ENCODE measurements at regions not wholly inside any gene's neighbourhood (a gene's known extent, or its start where the extent isn't known, plus 50 kb on each side); places are given as distances from the start of the nearest gene placed in this dataset.

DNA sequence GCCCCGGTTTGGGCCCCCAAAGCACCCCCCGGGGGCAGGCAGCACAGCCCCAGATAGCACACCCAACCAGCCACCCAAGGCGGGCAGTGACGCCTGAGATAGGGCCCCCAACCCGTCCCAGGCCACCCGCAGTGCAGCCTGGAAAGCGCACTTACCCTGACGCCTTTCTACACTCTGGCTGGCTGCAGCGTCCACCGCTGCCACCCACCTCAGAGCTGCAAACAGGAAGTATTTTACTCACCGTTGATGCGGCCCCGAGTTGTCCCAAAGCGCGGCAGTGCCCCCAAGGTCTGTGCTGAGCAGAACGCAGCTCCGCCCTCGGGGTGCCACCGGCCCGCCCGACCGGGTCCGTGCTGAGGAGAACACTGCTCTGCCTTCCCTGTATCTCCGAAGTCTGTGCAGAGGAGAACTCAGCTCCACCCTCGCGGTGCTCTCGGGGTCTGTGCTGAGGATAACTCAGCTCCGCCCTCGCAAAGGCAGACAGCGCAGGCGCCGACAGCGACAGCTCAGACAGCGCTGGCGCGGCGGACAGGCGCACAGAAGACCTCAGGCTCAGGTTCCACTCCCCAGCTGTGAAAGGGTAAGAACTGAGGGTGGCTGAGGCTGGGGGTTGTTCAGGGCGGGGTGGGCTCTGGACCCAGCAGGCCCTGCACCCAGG lies 786.9 kb downstream of the CDY1 start:
- Histone ChIP-seq H3K9me3 (no peaks in the 10 kb centered on the region), H3K27me3 (no peaks in the 10 kb centered on the region), H3K36me3 (no peaks in the 10 kb centered on the region), H3K27ac (no peak overlapping the region), H3K4me3 (no peak overlapping the region), H3K4me1 (no peaks in the 10 kb centered on the region)
- no peak for DNase-seq (ENCODE audit: low spot score in 2 of 2)
- WGBS: no CpG with 5 or more reads among the region's 39 CpGs
- TF ChIP-seq POLR2A (IDR thresholded peaks at IDR 0.05) (no peak), EP300 (IDR thresholded peaks at IDR 0.05) (no peak), POLR2AphosphoS5 (IDR thresholded peaks at IDR 0.05) (no peak)
- TF ChIP-seq, protein P1, sequence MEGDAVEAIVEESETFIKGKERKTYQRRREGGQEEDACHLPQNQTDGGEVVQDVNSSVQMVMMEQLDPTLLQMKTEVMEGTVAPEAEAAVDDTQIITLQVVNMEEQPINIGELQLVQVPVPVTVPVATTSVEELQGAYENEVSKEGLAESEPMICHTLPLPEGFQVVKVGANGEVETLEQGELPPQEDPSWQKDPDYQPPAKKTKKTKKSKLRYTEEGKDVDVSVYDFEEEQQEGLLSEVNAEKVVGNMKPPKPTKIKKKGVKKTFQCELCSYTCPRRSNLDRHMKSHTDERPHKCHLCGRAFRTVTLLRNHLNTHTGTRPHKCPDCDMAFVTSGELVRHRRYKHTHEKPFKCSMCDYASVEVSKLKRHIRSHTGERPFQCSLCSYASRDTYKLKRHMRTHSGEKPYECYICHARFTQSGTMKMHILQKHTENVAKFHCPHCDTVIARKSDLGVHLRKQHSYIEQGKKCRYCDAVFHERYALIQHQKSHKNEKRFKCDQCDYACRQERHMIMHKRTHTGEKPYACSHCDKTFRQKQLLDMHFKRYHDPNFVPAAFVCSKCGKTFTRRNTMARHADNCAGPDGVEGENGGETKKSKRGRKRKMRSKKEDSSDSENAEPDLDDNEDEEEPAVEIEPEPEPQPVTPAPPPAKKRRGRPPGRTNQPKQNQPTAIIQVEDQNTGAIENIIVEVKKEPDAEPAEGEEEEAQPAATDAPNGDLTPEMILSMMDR (IDR thresholded peaks at IDR 0.05): no peak

DNA sequence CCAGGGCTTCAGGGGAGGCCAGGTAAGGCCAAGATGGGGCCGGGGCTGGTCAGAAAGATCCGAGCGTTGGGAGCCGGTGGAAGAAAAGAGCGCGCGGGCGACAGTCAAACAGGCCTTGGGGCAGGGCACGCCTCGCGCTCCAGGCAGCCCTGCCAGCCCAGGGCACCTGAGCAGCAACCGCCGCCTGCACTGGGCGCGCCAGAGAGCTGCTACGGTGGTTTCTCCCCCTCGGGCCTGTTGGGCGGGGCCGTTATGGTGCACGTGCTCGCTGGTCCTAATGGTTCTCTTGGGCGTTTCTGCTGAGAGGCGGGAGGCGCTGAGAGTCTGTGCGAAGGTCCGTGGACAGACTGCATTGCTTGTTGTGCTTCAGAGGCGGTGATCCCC lies 787.4 kb downstream of the CDY1 start:
- no peaks in the 10 kb centered on the region for H3K9me3 ChIP-seq
- H3K27ac ChIP-seq: no peak overlapping the region
- no peaks in the 10 kb centered on the region for H3K4me1 ChIP-seq
- H3K36me3 ChIP-seq: no peaks in the 10 kb centered on the region
- TF ChIP-seq EP300 (IDR thresholded peaks at IDR 0.05) (no peak), POLR2A (IDR thresholded peaks at IDR 0.05) (no peak), POLR2AphosphoS5 (IDR thresholded peaks at IDR 0.05) (no peak)
- TF ChIP-seq, protein P1 (IDR thresholded peaks at IDR 0.05): no peak
- DNase-seq (ENCODE audit: low spot score in 2 of 2): no peak
- no peaks in the 10 kb centered on the region for H3K27me3 ChIP-seq
- WGBS: no CpG with 5 or more reads among the region's 27 CpGs
- no peak overlapping the region for H3K4me3 ChIP-seq
